LHCN-M2 (cell line): ENCODE measurements at regions not wholly inside any gene's neighbourhood (a gene's known extent, or its start where the extent isn't known, plus 50 kb on each side); places are given as distances from the start of the nearest gene placed in this dataset.
"Not testable (repeated sequence)": the region's sequence is repeated elsewhere in the genome, so short reads cannot be mapped to it uniquely, and the experiment has no call there.

Source experiments
- DNase-seq: peaks from one replicate; pipeline ENCODE4 v3.0.0-alpha.2; 2012; ENCODE audit warnings: low read depth

GRCh38 chr3:125915792-125916375 is 53.1 kb upstream of the ROPN1B start:
- DNase-seq: peak; percentile 97

GRCh38 chr3:125916376-125916978 is 52.5 kb upstream of the ROPN1B start:
- peak; percentile 92 for DNase-seq

GRCh38 chr3:125917020-125917549 is 51.9 kb upstream of the ROPN1B start:
- peak; percentile 74 for DNase-seq

GRCh38 chr3:125918024-125918423 is 51.0 kb upstream of the ROPN1B start:
- DNase-seq: not testable (repeated sequence)

GRCh38 chr3:125918451-125918850 is 50.5 kb upstream of the ROPN1B start:
- not testable (repeated sequence) for DNase-seq

GRCh38 chr3:125918866-125919265 is 50.1 kb upstream of the ROPN1B start:
- not testable (repeated sequence) for DNase-seq
